ENCODE measurements at regions not wholly inside any gene's neighbourhood (a gene's known extent, or its start where the extent isn't known, plus 50 kb on each side); places are given as distances from the start of the nearest gene placed in this dataset.

DNA sequence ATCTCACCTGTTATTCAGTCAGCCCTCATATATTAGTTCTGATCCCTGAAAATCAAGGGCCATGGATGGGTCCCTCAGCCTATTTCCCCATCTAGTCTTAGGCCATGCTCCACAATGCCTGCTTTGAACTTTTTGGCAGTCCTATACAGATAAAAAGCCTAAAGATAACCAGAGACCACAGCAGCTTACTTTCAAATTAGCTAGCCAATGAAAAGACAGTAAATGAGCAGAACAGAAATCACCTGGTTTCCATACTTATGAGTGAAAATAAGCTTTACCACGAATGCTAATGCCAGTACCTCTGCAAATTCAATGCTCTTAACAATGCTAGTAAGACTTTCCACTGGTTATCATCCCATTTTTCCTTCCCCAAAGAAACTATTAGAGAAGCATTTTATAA is 141.6 kb upstream of the SPRED1 start:
- TF ChIP-seq, protein P1, sequence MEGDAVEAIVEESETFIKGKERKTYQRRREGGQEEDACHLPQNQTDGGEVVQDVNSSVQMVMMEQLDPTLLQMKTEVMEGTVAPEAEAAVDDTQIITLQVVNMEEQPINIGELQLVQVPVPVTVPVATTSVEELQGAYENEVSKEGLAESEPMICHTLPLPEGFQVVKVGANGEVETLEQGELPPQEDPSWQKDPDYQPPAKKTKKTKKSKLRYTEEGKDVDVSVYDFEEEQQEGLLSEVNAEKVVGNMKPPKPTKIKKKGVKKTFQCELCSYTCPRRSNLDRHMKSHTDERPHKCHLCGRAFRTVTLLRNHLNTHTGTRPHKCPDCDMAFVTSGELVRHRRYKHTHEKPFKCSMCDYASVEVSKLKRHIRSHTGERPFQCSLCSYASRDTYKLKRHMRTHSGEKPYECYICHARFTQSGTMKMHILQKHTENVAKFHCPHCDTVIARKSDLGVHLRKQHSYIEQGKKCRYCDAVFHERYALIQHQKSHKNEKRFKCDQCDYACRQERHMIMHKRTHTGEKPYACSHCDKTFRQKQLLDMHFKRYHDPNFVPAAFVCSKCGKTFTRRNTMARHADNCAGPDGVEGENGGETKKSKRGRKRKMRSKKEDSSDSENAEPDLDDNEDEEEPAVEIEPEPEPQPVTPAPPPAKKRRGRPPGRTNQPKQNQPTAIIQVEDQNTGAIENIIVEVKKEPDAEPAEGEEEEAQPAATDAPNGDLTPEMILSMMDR (IDR thresholded peaks at IDR 0.05 in 8 of 11, conservative IDR thresholded peaks at IDR 0.05 in 3 of 11): no peak
- no peak for TF ChIP-seq POLR2A (IDR thresholded peaks at IDR 0.05)

All from spleen (tissue), 7 donors.